Smooth muscle cell of the brain vasculature (primary cell): ENCODE measurements at regions not wholly inside any gene's neighbourhood (a gene's known extent, or its start where the extent isn't known, plus 50 kb on each side); places are given as distances from the start of the nearest gene placed in this dataset.

Source experiments
- DNase-seq: peaks from one replicate; pipeline ENCODE4 v3.0.0-alpha.2; 2012; ENCODE audit warnings: low read depth, low spot score

GRCh38 chr1:50295566-50295965 lies 127.7 kb downstream of the DMRTA2 start:
- DNase-seq: no peak

DNA sequence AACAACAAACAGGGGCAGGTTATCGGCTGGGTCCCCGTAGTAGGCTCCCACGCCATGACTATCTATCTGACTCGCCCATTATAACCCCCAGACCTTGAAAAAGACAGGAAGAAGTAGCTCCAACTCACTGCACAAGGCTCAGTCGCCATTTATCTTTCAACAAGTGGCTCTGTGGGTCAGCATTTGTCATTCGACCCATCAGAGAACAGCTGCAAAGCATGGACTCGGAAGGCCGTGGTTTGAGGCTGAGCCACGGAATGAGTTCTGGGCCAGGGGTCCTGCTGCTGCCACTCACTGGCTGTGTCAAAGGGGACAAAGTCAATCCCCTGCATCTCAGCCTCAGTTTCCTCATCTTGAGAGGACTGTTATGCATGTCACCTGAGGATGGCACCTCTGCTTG lies 131.0 kb downstream of the DMRTA2 start:
- DNase-seq: no peak

- no peak for DNase-seq
These were observed 133.7 kb downstream of the DMRTA2 start for GRCh38 chr1:50289495-50289894.

DNA sequence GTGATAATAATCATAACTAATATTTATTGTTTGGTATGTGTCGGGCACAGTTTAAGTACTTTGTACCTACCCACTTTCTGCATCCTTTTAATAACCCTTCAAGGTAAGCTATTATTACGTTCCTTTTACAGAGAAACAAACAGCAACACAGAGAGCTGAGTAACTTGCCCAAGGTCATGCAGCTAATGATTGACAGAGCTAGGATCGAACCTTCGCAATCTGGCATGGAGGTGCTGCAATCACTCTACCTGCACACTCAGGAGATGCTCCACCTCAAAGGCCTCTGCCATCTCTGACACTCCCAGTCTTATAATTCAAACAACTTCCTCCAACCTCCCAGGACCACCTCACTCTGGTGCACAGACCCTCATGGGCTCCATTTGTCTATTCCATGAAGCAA lies 137.2 kb downstream of the DMRTA2 start:
- no peak for DNase-seq

GRCh38 chr1:50279622-50280330 lies 143.5 kb downstream of the DMRTA2 start:
- no peak for DNase-seq

DNA sequence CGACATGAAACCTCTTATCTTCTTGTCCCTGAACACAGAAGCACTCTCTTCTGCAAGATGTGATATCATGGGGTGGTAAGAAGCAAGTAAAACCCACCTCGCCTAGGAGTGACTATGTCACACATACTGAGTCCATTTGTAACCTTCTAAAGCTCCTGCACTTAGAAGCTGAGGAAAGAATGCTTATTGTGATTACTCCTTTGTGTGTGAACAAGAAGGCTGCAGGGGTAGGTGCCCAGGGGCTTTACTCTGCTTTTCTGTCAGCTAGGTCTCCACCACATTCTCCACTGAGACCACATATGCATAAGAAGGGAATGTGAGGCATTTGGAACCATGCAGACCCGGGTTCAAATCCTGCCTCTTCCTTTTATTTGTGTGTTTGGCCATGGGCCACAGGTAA lies 144.3 kb downstream of the DMRTA2 start:
- DNase-seq: no peak

GRCh38 chr1:50278410-50278809 lies 144.8 kb downstream of the DMRTA2 start:
- no peak for DNase-seq

DNA sequence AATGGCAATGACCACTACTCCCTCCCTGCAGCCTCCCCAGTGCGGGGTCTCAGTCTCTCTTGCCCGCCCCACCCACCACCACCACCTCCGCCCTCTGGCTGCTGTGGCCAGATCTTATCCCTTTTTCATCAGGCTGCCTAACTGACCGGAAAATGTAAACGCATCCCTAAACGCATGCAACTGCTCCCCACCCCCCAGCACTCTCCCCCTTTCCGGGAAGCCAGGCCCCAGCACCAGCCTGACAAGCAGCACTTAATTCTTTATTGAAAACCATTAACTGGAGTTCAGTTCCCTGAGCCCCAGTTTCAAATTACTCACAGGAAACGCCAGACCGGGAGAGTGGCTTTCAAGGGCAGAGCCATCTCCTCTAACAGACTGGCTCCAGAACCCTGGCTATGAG lies 147.7 kb downstream of the DMRTA2 start:
- no peak for DNase-seq

GRCh38 chr1:50272912-50273311 lies 150.3 kb downstream of the DMRTA2 start:
- DNase-seq: no peak

DNA sequence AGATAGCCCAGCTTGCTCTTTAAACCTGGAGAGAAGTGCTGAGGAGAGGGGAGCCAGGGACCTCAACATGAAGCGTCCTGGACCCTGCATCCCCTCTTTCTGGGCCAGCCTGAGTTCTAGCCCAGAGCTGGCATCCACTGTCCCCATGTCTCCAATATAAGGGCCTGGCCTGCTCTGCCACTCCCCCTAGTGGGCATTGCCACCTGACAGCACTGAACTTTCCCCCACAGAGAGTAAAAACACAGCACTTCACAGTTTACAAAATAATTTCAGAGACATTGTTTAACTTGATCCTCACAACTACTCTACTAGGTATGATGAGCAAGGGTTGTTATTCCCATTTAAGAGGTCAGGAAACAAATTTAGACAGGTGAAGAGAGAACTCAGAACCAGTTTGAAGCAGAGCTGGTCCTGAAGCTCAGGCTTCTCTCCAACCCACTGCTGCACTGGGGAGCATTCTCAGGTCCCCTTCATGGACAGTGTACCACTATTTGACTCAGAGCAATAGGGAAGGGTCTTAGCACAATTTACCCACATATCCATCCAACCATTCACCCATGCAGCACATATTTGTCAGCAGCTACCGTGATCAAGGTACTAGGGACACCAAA lies 151.2 kb downstream of the DMRTA2 start:
- DNase-seq: no peak

GRCh38 chr1:50271337-50271736 lies 151.9 kb downstream of the DMRTA2 start:
- no peak for DNase-seq

- no peak for DNase-seq
These were observed 152.3 kb downstream of the DMRTA2 start for GRCh38 chr1:50270926-50271325.

DNA sequence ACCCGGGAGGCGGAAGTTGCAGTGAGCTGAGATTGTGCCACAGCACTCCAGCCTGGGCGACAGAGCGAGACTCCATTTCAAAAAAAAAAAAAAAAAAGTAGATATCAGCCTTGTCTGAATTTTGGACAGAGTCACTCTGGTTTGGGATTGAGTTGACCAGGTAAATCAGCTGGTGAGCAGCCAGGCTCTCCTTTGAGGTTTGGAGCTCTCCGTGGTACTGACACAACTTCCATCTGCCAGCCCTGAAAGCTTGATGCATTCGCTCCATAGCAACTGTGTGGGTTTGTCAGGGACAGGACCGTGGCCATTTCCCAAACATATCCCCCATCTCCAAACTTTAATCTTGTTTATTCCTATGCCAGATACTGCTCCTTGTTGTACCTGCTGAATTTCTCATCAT lies 155.2 kb downstream of the DMRTA2 start:
- no peak for DNase-seq

GRCh38 chr1:50266509-50266908 lies 156.7 kb downstream of the DMRTA2 start:
- DNase-seq: no peak

- no peak for DNase-seq
These were observed 157.1 kb downstream of the ELAVL4 start for GRCh38 chr1:50265790-50266314.

DNA sequence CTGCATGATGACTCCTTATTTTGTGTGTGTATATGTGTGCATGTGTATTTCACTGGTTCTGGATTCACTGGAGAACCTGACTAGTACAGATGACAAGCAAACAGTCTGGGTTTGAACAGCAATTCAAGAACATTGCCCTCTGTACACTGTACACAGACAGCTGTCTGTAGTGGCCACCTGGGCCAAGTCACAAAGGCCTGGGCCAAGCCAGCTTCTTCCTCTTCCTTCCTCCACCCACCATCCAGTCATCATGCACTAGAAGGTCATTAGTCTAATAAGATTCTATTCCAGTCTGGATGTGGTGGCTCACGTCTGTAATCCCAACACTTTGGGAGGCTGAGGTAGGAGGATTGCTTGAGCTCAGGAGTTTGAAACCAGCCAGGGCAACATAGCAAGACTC lies 155.9 kb downstream of the ELAVL4 start:
- no peak for DNase-seq

GRCh38 chr1:50262436-50262835 lies 153.7 kb downstream of the ELAVL4 start:
- no peak for DNase-seq

- DNase-seq: no peak
These were observed 153.2 kb downstream of the ELAVL4 start for GRCh38 chr1:50261951-50262350.

- DNase-seq: no peak
These were observed 149.4 kb downstream of the ELAVL4 start for GRCh38 chr1:50257940-50258685.

GRCh38 chr1:50257029-50257428 lies 148.3 kb downstream of the ELAVL4 start:
- DNase-seq: no peak
